ENCODE measurements at regions not wholly inside any gene's neighbourhood (a gene's known extent, or its start where the extent isn't known, plus 50 kb on each side); places are given as distances from the start of the nearest gene placed in this dataset.
"Not testable (repeated sequence)": the region's sequence is repeated elsewhere in the genome, so short reads cannot be mapped to it uniquely, and the experiment has no call there.

DNA sequence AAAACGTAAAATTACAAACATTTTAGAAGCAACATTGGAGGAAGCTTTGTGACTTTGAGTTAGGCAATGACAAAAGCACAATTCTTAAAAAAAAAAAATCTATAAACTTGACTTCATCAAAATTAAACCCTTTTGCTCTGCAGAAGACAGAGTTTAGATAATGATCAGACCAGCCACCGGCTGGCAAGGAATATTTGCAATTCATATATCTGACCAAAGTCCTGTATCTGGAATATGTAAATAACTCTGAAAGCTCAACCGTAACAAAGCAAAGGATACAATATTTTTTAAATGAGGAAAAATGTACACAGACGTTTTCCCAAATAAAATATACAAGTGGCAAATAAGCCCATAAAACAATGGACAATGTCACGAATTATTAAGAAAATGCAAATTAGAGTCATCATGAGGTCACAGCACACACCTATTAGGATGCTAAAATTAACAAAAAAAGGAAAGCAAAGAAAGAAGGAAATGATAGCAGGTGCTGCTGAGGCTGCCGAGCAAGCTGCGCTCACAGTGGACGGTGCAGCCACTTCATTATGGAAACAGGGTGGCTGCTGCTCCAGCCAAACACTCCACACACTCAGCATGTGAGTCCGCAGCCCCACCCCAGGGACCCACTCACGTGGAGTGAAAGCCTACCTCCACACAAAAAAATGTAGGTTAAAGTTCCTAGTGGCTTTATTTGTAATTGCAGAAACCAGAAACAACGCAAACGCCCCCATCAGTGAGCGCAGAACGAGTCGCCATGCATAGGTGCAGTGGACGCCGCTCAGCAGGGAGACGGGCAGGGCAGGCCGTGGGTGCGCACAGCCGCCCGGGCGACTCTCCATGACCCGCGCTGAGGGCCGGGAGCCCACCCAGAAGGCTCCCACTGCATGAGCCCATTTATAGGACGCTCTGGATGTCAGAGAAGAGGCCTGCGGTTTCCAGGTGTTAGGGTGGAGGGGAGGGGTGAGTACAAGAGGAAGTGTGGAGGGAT is 375.4 kb downstream of the ADGRD1 start:
- not testable (repeated sequence) for FAIRE-seq; DNase-seq (ENCODE audit: low spot score in 2 of 2)

DNA sequence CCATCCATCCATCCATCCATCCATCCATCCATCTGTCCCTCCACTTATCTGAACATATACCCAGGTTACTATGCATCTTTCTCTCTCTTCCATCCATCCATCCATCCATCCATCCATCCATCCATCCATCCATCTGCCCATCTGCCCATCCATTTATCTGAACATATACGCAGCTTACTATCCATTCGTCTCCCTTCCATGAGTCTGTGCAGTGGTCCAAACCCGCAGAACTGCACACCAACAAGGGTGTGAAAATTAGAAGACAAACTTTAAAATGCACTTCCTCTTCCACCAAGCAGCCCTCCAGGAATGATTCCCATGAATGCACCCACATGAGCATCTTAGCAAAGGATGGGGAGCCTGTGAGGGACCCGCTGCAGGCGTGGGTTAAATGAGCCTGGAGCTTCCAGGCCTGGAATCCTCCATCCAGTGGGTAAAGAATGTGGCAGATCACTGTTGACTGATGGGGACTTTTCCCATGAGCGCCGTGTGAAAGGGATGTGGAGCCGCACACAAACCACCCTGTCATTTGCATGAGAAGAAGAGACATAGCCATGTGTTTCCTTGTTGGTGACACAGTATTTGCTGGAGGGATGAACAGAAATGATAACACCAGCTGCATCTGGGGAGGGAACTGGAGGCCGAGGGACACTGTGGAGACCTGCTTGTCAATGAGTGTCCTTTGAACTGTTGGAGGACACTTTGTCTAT is 376.6 kb downstream of the ADGRD1 start:
- no peak for FAIRE-seq
- DNase-seq (ENCODE audit: low spot score in 2 of 2), result no peak

DNA sequence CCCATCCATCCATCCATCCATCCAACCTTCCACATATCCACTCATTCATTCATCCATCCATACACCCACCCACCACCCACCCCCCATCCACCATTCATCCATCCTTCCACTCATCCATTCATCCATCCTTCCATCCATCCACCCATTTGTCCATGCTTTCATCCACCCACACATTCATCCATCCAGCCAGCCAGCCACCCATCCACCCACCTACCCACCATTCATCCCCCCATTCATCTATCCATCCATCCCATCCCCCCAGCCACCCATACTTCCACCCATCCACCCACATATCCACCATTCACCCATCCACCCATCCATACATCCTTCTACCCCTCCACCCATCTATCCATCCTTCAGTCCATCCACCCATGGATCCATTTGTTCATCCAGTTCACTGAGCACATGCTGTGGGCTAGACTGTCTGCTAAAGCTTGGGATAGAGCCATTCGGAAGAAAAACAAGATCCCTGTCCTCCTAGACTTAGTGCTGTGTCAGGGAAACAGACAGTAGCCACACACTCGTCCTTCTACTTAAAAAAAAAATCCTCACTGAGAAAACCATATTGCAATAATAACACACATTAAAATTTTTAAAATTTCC is 377.5 kb downstream of the ADGRD1 start:
- no peak for FAIRE-seq
- DNase-seq (ENCODE audit: low spot score in 2 of 2), result no peak

DNA sequence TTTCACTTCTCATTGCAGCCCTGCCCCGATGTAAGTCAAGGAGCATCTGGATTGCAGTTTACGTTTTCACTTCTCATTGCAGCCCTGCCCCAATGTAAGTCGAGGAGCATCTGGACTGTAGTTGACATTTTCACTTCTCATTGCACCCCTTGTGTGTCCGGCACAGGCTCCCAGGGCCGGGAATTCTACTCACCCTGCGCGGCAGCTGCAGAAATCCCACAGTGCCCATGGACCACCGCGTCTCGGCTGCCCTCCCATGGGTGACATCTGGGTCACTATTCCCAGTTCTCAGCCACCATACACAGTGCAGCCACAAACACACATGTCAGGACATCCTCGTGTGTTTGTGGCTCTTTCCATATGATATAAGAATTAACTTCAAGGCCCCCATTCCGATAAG is 378.5 kb downstream of the ADGRD1 start:
- FAIRE-seq (no peak), DNase-seq (ENCODE audit: low spot score in 2 of 2) (no peak)

DNA sequence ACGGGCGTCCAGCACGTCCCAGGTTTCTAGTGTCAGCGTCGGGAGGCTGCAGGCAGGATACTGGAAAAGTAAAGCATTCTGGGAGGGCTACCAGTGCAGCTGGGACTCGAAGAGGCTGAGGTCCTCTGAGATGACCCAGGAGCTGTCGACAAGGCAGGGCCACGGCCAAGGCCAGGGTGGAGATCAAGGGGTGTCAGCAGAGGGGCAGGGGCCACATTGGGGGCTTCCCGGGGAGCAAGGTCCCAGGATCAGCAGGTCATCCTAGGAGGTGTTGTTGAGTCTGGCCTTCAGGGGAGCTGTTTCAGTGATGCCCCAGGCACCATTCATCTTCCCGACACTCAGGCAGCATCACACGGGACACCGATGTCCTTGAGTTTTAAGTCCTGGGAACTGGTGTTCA is 377.8 kb upstream of the SFSWAP start:
- FAIRE-seq (no peak), DNase-seq (ENCODE audit: low spot score in 2 of 2) (no peak)

DNA sequence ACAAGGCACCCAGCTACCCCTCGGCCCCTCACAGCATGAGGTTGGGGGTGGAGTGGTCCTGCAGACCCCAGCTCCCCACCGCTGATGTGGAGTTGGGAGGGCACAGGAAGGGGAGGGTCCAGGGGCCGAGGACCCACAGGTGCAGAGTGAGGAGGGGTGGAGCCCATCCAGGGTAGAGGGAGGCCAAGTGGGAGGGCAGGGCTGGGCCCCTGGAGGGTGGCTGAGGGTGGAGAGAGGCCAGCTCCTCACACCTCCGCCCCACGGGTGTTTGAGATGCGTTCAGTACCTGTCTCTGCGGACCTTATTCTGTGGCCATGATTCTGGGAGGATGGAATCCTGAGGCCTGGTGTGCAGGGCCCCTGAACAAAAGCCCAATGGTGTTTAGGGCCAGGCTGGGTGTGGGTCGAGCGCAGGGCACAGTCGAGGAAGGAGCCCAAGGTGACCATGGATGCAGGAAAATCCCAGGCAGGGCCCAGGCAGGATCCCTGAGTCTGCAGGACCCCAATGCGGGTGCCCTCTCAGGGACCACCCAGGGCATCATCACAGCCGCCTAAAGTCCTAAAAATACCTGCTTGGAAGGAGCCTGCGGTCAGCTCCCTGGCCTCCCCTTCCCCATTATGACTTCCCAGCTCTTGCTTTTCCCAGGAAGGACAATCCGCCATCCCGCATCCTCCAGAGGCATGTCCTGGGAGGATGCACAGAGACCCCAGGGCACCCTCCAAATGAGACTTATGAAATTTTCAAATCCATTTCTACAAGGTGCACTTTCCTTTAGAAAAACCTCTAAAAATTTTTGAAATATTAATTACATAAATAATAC is 377.1 kb upstream of the SFSWAP start:
- no peak for FAIRE-seq

DNA sequence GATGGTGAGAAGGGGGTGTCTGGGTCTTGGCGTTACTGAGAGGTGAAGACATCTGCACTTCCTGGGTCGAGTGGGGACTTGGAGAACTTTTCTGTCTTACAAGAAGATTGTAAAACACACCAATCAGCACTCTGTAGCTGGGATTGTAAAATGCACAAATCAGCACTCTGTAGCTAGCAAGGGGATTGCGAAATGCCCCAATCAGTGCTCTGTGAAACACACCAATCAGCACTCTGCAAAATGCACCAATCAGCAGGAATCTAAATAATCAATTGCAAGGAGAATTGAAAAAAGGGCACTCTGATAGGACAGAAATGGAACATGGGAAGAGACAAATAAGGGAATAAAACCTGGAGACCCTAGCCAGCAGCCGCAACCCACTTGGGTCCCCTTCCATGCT is 376.1 kb upstream of the SFSWAP start:
- DNase-seq (ENCODE audit: low spot score in 2 of 2) (no peak), FAIRE-seq (no peak)

More for the DNA sequence above, 377.1 kb upstream of the SFSWAP start:
- DNase-seq (ENCODE audit: low spot score in 2 of 2), result no peak

DNA sequence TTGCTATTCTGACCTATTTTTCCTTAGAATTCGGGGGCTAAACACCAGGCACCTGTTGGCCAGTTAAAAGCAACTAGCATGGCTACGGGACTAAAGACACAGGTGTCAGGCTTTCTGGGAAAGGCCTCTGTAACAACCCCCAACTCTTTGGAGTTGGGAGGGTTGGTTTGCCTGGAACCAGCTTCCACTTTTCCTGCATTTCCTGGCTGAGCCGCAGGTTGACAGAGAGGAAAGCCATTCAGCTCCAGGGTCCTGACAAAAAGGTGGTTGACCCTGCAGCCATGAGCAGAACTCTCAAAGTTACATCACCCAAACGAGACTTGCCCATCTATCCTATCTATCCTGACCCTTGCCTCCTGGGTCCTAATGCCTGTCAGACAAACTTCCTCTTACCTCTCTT is 375.4 kb upstream of the SFSWAP start:
- FAIRE-seq, result no peak
- no peak for DNase-seq (ENCODE audit: low spot score in 2 of 2)

DNA sequence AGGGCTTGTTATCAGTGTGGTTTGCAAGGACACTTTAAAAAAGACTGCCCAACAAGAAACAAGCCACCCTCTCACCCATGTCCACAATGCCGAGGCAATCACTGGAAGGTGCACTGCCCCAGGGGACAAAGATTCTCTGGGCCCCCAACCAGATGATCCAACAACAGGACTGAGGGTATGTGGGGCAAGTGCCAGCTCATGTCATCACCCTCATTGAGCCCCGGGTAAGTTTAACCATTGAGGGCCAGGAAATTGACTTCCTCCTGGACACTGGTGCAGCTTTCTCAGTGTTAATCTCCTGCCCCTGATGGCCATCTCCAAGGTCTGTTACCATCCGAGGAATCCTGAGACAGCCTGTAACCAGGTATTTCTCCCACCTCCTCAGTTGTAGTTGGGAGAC is 373.0 kb upstream of the SFSWAP start:
- FAIRE-seq; DNase-seq (ENCODE audit: low spot score in 2 of 2): not testable (repeated sequence)

DNA sequence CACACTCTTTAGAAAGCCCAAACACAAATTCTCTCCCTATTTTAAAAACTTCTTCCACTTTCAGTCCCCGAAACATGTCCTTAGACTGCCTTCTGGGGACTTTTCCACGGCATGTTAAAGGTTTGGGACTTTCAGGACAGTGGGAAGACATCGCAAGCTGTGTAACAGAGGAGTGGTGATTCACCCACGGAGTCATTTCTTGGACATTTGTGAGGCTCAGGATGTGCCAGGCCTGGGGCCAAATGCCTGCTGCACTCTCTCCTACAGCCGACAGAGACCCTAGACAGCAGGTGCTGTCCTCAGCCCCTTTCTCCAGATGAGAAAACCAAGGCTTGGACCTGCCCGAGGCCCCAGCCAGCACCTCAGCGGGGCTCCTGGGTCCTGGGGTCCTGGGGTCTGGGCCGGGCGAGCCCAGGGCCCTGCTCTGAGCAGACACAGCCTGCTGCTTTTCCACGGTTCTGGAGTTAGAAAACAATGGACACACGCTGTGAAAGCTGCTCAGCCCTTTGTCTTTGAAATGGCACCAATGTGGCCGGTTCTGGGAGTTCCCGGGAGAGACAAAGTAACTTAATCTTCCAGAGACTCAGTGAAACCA is 370.2 kb upstream of the SFSWAP start:
- FAIRE-seq, result no peak
- DNase-seq (ENCODE audit: low spot score in 2 of 2), result no peak

DNA sequence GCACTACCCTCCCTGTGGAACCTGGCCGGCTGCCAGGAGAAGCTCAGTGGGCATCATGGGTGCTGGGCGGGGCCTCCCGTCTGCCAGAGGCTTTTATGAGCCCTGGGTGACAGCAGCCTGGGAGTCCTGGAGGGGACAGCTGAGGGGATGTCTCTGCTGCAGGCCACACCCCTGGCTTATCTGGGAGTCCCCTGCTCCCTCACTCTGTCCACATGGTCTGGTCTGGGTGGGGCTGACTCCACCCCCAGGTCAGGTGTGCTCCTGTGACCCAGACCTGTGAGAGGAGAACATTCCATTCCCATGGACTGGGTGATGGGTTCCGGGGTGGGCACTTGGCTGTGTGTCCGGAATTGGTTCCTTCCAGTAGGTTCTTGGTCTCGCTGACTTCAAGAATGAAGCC is 369.3 kb upstream of the SFSWAP start:
- DNase-seq (ENCODE audit: low spot score in 2 of 2); FAIRE-seq: not testable (repeated sequence)

DNA sequence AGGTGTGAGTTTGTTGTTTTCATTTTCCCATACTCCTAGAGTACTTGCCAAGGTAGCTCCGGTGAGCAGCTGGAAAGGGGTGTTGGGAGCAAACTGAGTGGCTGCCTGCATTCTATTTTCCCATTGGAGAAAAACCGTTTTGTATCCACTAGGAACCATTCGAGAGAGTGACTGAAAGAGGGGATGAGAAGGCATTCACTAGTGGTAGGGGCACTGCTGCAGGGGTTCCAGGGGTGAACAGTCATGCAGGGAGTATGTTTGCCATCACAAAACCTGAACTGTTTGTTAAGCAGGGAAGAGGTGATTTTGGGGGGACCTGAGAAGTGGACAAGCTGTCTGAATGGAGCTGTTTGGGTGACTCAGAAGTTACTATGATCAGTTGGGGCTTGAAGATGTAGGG is 367.5 kb upstream of the SFSWAP start:
- not testable (repeated sequence) for FAIRE-seq; DNase-seq (ENCODE audit: low spot score in 2 of 2)

DNA sequence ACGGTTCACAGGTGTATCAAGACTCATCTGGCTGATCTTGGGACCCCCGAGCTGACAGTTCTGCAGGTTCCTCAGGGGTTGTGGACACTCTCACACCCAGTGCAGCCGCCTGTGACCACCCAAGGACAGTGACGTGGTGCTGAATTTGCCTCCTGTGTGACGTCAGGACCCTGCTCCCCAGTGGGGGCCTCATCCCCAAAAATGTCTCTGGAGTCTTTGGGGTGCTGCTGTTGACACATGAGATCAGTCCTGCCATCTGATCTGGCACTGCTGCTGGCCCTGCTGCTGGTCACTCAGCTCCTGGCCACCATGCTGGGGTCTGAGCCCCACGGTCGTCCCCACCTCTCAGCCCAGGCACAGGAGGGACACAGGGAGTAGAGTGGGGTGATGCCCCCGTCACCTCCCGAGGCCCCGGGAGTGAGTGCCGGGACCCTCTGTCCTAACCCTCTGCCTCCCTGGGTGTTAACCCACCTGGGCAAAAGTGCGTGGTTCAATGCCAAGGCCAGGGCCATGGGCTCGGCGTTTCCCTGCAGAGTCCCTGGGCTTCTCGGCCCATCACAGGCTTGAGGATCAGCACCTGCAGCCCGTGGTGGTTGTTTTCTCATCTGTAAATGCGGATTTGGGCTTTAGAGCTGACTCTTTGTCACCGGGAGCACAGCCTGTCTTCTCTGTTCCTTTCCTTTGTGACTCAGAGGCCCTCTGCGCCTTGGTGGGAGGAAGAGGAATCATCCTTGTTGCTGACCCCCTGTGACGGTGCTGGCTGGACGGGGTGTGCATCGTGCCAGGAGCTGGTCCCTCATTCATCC is 366.0 kb upstream of the SFSWAP start:
- not testable (repeated sequence) for DNase-seq (ENCODE audit: low spot score in 2 of 2); FAIRE-seq

DNA sequence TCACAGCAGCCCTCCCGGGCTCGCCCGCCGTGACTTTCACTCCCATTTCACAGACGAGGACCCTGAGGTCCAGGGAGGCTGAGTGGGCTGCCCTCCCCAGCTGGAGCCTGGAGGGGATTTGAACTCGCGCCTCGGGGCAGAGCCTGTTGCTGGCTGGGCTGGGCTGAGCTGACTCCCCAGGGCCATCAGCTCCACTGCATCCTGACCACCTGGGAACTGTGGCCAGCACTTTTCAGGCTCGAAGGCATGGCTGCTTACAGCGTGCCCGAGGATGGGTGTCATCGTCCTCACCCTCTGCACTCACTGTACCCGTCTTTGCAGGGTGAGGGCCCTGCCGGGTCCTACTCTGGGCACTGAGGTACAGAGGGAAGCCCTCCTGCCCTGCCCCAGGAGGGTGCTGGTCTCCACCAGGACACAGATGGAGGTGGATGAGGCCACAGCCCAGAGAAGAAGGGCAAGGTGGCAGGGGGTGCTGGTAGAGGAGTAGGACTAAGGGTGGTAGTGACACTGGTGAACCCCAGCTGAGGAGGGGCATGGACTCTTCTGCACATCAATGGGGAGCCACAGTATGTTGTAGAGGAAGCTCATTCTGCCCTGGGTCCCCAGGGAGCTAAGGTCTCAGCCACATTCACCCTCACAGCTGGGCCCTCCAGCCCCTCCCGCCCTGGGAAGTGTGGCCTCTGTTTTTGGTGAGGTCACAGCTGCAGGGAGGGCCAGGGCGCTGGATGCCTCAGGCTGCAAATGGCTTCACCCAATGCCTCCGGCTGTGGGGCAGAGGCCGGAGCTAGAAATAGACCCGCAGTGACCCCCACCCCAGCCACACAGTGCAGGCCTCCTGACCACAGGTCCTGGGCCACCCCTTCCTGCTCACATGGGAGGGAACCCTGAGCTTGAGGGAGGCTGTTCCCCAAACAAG is 365.1 kb upstream of the SFSWAP start:
- DNase-seq (ENCODE audit: low spot score in 2 of 2), result no peak
- no peak for FAIRE-seq

DNA sequence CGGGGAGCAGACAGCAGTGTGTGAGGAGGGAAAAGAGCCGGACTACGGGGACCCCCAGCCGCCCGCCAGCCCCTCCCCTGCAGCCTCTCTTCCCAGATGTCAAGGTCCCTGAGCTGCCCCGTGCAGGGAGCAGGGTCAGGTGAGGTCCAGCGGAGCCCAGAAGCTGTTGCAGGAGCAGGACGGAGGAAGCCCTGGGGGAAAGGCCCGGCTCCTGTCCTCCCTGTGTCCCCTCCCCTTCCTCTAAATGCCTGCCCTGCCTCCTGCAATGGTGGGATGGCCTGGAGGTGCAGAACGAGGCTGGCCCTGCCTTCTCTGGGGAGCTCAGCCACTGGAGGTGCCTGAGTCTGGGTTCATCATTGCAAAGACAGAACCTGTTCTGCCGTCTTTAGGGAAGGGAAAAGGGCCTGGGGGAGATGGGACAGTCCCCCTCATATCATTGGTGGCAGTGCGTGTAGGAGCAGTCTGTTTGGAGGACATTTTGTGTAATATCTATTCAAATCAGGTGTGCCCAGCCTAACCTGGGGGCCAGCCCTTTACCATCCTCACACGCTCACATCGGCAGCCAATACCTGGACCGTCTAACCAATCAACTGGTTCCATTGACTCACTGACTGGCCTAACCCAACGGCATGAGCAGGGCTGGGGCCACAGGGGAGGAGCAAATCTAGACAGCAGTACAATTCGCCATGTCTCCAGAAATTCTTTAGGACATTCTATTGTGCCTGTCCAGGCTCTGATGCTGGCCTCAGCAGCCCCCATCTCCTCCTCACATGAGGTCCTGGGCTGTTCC is 364.1 kb upstream of the SFSWAP start:
- DNase-seq (ENCODE audit: low spot score in 2 of 2), result no peak
- no peak for FAIRE-seq

DNA sequence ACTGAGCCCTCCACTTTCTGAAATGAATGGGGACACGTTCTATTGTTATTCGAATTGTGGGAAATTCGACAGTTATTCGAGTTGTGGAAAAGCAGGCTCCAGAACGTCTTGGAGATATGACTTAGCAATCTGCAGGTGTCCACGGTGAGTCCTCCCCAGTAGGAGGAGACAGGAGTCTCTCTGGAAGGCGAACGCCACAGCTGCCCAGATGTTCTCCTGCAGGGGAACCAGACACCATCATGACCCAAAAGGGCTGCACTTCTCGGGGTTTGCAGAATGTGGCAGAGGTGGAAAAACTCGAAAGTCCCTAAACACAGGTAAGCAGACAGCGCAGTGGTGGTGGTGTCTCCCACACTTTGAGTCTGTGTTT is 363.6 kb upstream of the SFSWAP start:
- DNase-seq (ENCODE audit: low spot score in 2 of 2) (no peak), FAIRE-seq (no peak)

DNA sequence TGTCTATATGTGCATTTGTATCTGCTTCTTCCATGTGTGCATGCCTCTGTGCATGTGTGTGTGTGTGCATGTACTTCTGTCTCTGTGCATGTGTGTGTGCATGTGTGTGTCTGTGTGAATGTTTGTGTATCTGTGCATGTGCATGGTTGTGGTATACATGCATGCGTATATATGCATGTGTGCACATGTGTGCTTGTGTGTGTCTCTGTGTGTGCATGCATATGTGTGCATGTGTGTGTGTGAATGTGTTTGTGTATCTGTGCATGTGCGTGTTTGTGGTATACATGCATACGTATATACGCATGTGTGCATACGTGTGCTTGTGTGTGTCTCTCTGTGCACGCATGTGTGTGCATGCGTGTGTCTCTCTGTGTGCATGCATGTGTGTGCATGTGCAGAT is 363.2 kb upstream of the SFSWAP start:
- FAIRE-seq (no peak), DNase-seq (ENCODE audit: low spot score in 2 of 2) (no peak)
